Fibroblast of peridontal ligament (primary cell): ENCODE measurements at regions not wholly inside any gene's neighbourhood (a gene's known extent, or its start where the extent isn't known, plus 50 kb on each side); places are given as distances from the start of the nearest gene placed in this dataset.
"Not testable (repeated sequence)": the region's sequence is repeated elsewhere in the genome, so short reads cannot be mapped to it uniquely, and the experiment has no call there.

Source experiments
- DNase-seq: peaks from one replicate; pipeline ENCODE4 v3.0.0-alpha.2; 2010; ENCODE audit errors: extremely low read depth

- peak; percentile 6 for DNase-seq
Observed at GRCh38 chr7:34207810-34208209, 302.5 kb downstream of the BMPER start.

- DNase-seq: no peak
Observed at GRCh38 chr7:34208878-34209621, 303.7 kb downstream of the BMPER start.

GRCh38 chr7:34211018-34211417, 305.7 kb downstream of the BMPER start:
- DNase-seq: no peak

- DNase-seq: no peak
Observed at GRCh38 chr7:34217972-34218371, 312.6 kb downstream of the BMPER start.

- no peak for DNase-seq
Observed at GRCh38 chr7:34219153-34219718, 313.9 kb downstream of the BMPER start.

- no peak for DNase-seq
Observed at GRCh38 chr7:34220506-34221185, 315.3 kb downstream of the BMPER start.

- no peak for DNase-seq
Observed at GRCh38 chr7:34222316-34222715, 317.0 kb downstream of the BMPER start.

GRCh38 chr7:34222722-34223121, 317.4 kb downstream of the BMPER start:
- no peak for DNase-seq

GRCh38 chr7:34224281-34224680, 318.9 kb downstream of the BMPER start:
- DNase-seq: no peak

- DNase-seq: no peak
Observed at GRCh38 chr7:34225193-34225592, 319.9 kb downstream of the BMPER start.

- no peak for DNase-seq
Observed at GRCh38 chr7:34227525-34227924, 322.2 kb downstream of the BMPER start.

GRCh38 chr7:34235101-34235500, 329.8 kb downstream of the BMPER start:
- DNase-seq: not testable (repeated sequence)

- DNase-seq: no peak
Observed at GRCh38 chr7:34236057-34236456, 330.7 kb downstream of the BMPER start.

GRCh38 chr7:34236839-34237492, 331.6 kb downstream of the BMPER start:
- no peak for DNase-seq

GRCh38 chr7:34237493-34237849, 332.1 kb downstream of the BMPER start:
- DNase-seq: no peak

- no peak for DNase-seq
Observed at GRCh38 chr7:34240417-34240816, 335.1 kb downstream of the BMPER start.

- DNase-seq: no peak
Observed at GRCh38 chr7:34242391-34242790, 337.1 kb downstream of the BMPER start.

- no peak for DNase-seq
Observed at GRCh38 chr7:34245246-34245645, 339.9 kb downstream of the BMPER start.

- no peak for DNase-seq
Observed at GRCh38 chr7:34247468-34247867, 342.1 kb downstream of the BMPER start.

GRCh38 chr7:34249192-34249591, 343.9 kb downstream of the BMPER start:
- DNase-seq: no peak

GRCh38 chr7:34260279-34260678, 354.9 kb downstream of the BMPER start:
- DNase-seq: peak; percentile 91

GRCh38 chr7:34263168-34263567, 357.8 kb downstream of the BMPER start:
- DNase-seq: no peak

- no peak for DNase-seq
Observed at GRCh38 chr7:34269084-34269483, 363.7 kb downstream of the BMPER start.
